ENCODE measurements at regions not wholly inside any gene's neighbourhood (a gene's known extent, or its start where the extent isn't known, plus 50 kb on each side); places are given as distances from the start of the nearest gene placed in this dataset.

- no peak for TF ChIP-seq CTCF (conservative IDR thresholded peaks at IDR 0.05; ENCODE audit: low read depth, low read length)
- no peak for TF ChIP-seq EZH2 (IDR thresholded peaks at IDR 0.05; ENCODE audit: borderline replicate concordance, low read depth, low read length, poor library complexity, severe bottlenecking)
Measured at GRCh38 chr5:38692346-38692745, 135.9 kb upstream of the LIFR start.

All from A673 (cell line).